Breast epithelium (tissue), 3 donors: ENCODE measurements at regions not wholly inside any gene's neighbourhood (a gene's known extent, or its start where the extent isn't known, plus 50 kb on each side); places are given as distances from the start of the nearest gene placed in this dataset.

ENCODE experiments used
- POLR2AphosphoS5 ChIP-seq, 3 donors: sonication (generic); formaldehyde crosslinking; IDR thresholded peaks; one replicate each; pipeline ENCODE4 v1.6.1; 2017; ENCODE audit warnings: antibody characterized with exemption in 3 of 3
- TF ChIP-seq, protein P1 (sequence below), 3 donors: fragments of 450-650 bp; IDR thresholded peaks; one replicate each; pipeline ENCODE4 v1.5.1; 2016 to 2017; ENCODE audit warnings: antibody characterized with exemption in 3 of 3, mild to moderate bottlenecking in 3 of 3, moderate library complexity in 3 of 3

DNA sequence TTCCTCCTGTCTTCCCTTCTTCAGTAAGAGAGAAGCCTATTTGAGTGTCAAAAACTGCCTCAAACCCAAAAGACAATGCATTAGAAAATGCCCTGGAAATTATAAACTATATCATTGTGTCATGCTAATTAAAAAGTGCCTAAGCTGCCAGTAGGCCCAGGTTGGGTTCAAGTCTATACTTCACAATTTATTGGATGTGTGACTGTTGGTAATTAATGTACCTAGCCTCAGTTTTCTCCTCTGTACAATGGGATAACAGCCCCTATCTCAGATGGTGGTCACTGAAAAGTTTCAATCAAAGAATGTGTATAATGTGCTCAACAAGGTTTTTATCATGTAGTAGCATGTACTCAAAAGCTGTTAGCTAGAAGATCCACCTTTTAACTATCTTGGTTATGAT, 246.9 kb upstream of the DUSP10 start:
- TF ChIP-seq, protein P1, sequence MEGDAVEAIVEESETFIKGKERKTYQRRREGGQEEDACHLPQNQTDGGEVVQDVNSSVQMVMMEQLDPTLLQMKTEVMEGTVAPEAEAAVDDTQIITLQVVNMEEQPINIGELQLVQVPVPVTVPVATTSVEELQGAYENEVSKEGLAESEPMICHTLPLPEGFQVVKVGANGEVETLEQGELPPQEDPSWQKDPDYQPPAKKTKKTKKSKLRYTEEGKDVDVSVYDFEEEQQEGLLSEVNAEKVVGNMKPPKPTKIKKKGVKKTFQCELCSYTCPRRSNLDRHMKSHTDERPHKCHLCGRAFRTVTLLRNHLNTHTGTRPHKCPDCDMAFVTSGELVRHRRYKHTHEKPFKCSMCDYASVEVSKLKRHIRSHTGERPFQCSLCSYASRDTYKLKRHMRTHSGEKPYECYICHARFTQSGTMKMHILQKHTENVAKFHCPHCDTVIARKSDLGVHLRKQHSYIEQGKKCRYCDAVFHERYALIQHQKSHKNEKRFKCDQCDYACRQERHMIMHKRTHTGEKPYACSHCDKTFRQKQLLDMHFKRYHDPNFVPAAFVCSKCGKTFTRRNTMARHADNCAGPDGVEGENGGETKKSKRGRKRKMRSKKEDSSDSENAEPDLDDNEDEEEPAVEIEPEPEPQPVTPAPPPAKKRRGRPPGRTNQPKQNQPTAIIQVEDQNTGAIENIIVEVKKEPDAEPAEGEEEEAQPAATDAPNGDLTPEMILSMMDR (IDR thresholded peaks at IDR 0.05): no peak
- no peak for TF ChIP-seq POLR2AphosphoS5 (IDR thresholded peaks at IDR 0.05)
